ENCODE measurements at regions not wholly inside any gene's neighbourhood (a gene's known extent, or its start where the extent isn't known, plus 50 kb on each side); places are given as distances from the start of the nearest gene placed in this dataset.

GRCh38 chr13:110784704-110785103, 71.2 kb downstream of the ING1 start (continued):
- no peak for TF ChIP-seq REST (IDR thresholded peaks at IDR 0.05; ENCODE audit: low read depth)
- no peak for TF ChIP-seq EZH2 (IDR thresholded peaks at IDR 0.05)
- no peak for TF ChIP-seq POLR2AphosphoS5 (IDR thresholded peaks at IDR 0.05; ENCODE audit: low read depth, low read length)
- TF ChIP-seq SRF (IDR thresholded peaks at IDR 0.05; ENCODE audit: low read depth), result no peak
- no peak for TF ChIP-seq EZH2phosphoT487 (IDR thresholded peaks at IDR 0.05; ENCODE audit: borderline replicate concordance)
- no peak for TF ChIP-seq TCF7L2 (IDR thresholded peaks at IDR 0.05; ENCODE audit: borderline replicate concordance, extremely low read depth, insufficient read depth, insufficient read length)
- no peak for TF ChIP-seq MAX (IDR thresholded peaks at IDR 0.05)
- TF ChIP-seq ELF1 (IDR thresholded peaks at IDR 0.05; ENCODE audit: borderline replicate concordance, low read depth), result no peak
- TF ChIP-seq CEBPB (IDR thresholded peaks at IDR 0.05; ENCODE audit: low read depth), result no peak

- H3K36me3 ChIP-seq (ENCODE audit: control insufficient read depth in 1 of 2, insufficient read depth in 2 of 2, low read length in 2 of 2), result no peaks in the 10 kb centered on the region
- intact Hi-C loops (cut with micrococcal nuclease), result no loop called here
- no peak for TF ChIP-seq SP1 (IDR thresholded peaks at IDR 0.05; ENCODE audit: low read depth)
- no peak for TF ChIP-seq CTCF (IDR thresholded peaks at IDR 0.05 in 2 of 3, conservative IDR thresholded peaks at IDR 0.05 in 1 of 3; ENCODE audit: borderline replicate concordance in 1 of 3, insufficient read depth in 1 of 3, low read depth in 2 of 3, low read length in 2 of 3)
- TF ChIP-seq EGR1 (IDR thresholded peaks at IDR 0.05; ENCODE audit: low read depth), result no peak
- no peak for TF ChIP-seq TCF7L2 (IDR thresholded peaks at IDR 0.05; ENCODE audit: borderline replicate concordance, extremely low read depth, insufficient read depth, insufficient read length)
- TF ChIP-seq EZH2phosphoT487 (IDR thresholded peaks at IDR 0.05; ENCODE audit: borderline replicate concordance), result no peak
- no peak for TF ChIP-seq SIN3A (IDR thresholded peaks at IDR 0.05; ENCODE audit: low read depth)
- no peak for TF ChIP-seq YY1 (IDR thresholded peaks at IDR 0.05; ENCODE audit: extremely low read depth, insufficient replicate concordance, low read depth, low read length)
- no peak for TF ChIP-seq ZBTB33 (IDR thresholded peaks at IDR 0.05; ENCODE audit: extremely low read depth, insufficient replicate concordance, low read length)
- TF ChIP-seq ZNF274 (IDR thresholded peaks at IDR 0.05; ENCODE audit: low read depth, low read length), result no peak
- no peak for TF ChIP-seq POLR2A (IDR thresholded peaks at IDR 0.05; ENCODE audit: borderline replicate concordance, extremely low read depth, insufficient read depth, insufficient read length)
- no peak for TF ChIP-seq RAD21 (IDR thresholded peaks at IDR 0.05; ENCODE audit: low read depth)
- no peak for TF ChIP-seq ATF3 (IDR thresholded peaks at IDR 0.05)
- TF ChIP-seq CEBPB (IDR thresholded peaks at IDR 0.05; ENCODE audit: low read depth), result no peak
Observed at GRCh38 chr13:110788778-110789177, 75.3 kb downstream of the ING1 start.

More at GRCh38 chr13:110788778-110789177, 75.3 kb downstream of the ING1 start:
- H3K4me1 ChIP-seq (ENCODE audit: control insufficient read depth in 1 of 2, insufficient read depth in 2 of 2, low read length in 2 of 2), result no peaks in the 10 kb centered on the region
- no peaks in the 10 kb centered on the region for H3K79me2 ChIP-seq (ENCODE audit: insufficient read depth, low read length)
- no peak overlapping the region for H3K4me3 ChIP-seq (replicated peaks in 1 of 2; ENCODE audit: low read depth in 1 of 2, low read length in 2 of 2)
- H3K27ac ChIP-seq (ENCODE audit: low read depth, low read length), result no peak overlapping the region
- RAD21 ChIA-PET (ENCODE audit: low non-redundant PET in 1 of 2, low total read pairs in 2 of 2, uncharacterized antibody in 2 of 2, unreplicated experiment in 2 of 2), result no interaction called here
- no peak for DNase-seq (ENCODE audit: low read depth, low spot score)
- no peaks in the 10 kb centered on the region for H3K9me3 ChIP-seq (ENCODE audit: control insufficient read depth in 1 of 2, insufficient read depth in 1 of 2, low read depth in 1 of 2, low read length in 2 of 2)
- no peaks in the 10 kb centered on the region for H3K9me2 ChIP-seq (ENCODE audit: insufficient read depth)
- POLR2A ChIA-PET, result no interaction called here
- no TSS peak for BruUV-seq (replicated peaks)
- no peaks in the 10 kb centered on the region for H3K27me3 ChIP-seq (ENCODE audit: insufficient read depth, low read length)
- no peak overlapping the region for H2AFZ ChIP-seq (ENCODE audit: low read depth, low read length, poor library complexity, severe bottlenecking)
- H3K4me2 ChIP-seq (ENCODE audit: low read length), result no peak overlapping the region
- H3K9ac ChIP-seq (ENCODE audit: low read length), result no peak overlapping the region
- CTCF ChIA-PET, result no interaction called here
- H4K20me1 ChIP-seq (ENCODE audit: insufficient read depth), result no peaks in the 10 kb centered on the region
- no peak for ATAC-seq
